ENCODE measurements at regions not wholly inside any gene's neighbourhood (a gene's known extent, or its start where the extent isn't known, plus 50 kb on each side); places are given as distances from the start of the nearest gene placed in this dataset.
"Not testable (repeated sequence)": the region's sequence is repeated elsewhere in the genome, so short reads cannot be mapped to it uniquely, and the experiment has no call there.

DNA sequence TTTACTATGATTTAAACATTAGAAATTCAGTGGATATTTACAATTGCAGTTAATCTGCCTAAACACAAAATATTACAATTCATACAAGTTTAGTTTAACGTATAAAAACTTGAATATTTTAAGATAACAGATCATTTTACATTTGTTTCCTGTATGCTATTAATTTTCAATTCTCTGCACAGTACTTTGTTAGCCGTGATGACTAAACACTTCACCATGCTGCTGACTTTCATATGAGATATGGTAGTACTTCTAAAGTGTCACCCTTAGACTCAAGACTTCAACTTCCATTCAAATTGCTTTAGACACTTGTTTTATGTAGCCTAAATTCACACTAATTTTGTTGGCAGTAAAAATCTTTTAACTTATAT, 1646.4 kb upstream of the ADGRL3 start:
- intact Hi-C loops (cut with DNase I; ENCODE audit: low total_unique reads): no loop called here
- Histone ChIP-seq H3K27ac (no peak overlapping the region), H3K27me3 (no peaks in the 10 kb centered on the region), H3K4me1 (no peaks in the 10 kb centered on the region), H3K4me3 (peak overlapping the region in 1 of 4 donors; percentile 16), H3K36me3 (no peaks in the 10 kb centered on the region), H3K9me3 (no peaks in the 10 kb centered on the region)
- WGBS, 5 donors: 33 to 54% (median 42%) methylated on average over 2 of the region's 2 CpGs
- TF ChIP-seq CTCF (IDR thresholded peaks at IDR 0.05) (no peak), POLR2AphosphoS5 (IDR thresholded peaks at IDR 0.05) (no peak), POLR2A (IDR thresholded peaks at IDR 0.05) (no peak), EP300 (IDR thresholded peaks at IDR 0.05) (no peak)
- DNase-seq: no peak

DNA sequence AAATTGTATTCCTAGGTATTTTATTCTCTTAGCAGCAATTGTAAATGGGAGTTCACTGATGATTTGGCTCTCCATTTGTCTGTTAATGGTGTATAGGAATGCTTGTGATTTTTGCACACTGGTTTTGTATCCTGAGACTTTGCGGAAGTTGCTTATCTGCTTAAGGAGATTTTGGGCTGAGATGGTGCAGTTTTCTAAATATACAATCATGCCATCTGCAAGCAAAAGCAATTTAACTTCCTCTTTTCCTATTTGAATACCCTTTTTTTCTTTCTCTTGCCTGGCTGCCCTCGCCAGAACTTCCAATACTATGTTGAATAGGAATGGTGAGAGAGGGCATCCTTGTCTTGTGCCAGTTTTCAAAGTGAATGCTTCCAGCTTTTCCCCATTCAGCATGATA, 1643.9 kb upstream of the ADGRL3 start:
- 70 to 80% (median 76%) methylated on average over 2 of the region's 2 CpGs for WGBS, 5 donors
- H3K36me3 ChIP-seq; H3K4me1 ChIP-seq; H3K27me3 ChIP-seq; H3K4me3 ChIP-seq; DNase-seq; intact Hi-C loops (cut with DNase I; ENCODE audit: low total_unique reads); H3K27ac ChIP-seq; H3K9me3 ChIP-seq: not testable (repeated sequence)

DNA sequence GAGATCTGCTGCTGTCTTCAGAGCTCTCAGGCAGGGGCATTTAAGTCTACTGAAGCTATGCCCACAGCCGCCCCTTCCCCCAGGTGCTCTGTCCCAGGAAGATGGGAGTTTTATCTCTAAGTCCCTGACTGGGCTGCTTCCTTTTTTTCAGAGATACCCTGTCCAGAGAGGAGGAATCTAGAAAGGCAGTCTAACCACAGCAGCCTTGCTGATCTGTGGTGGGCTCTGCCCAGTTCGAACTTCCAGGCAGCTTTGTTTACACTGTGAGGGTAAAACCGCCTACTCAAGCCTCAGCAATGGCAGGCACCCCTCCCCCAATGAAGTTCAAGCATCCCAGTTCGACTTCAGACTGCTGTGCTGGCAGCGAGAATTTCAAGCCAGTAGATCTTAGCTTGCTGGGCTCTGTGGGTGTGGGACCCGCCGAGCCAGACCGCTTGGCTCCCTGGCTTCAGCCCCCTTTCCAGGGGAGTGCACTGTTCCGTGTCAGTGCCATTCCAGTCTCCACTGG, 1639.9 kb upstream of the ADGRL3 start:
- H3K4me1 ChIP-seq; H3K9me3 ChIP-seq; intact Hi-C loops (cut with DNase I; ENCODE audit: low total_unique reads); H3K27ac ChIP-seq; H3K4me3 ChIP-seq; H3K27me3 ChIP-seq; DNase-seq; H3K36me3 ChIP-seq: not testable (repeated sequence)
- WGBS, 5 donors: 51 to 66% (median 56%) methylated on average over 2 to 9 of the region's 9 CpGs

DNA sequence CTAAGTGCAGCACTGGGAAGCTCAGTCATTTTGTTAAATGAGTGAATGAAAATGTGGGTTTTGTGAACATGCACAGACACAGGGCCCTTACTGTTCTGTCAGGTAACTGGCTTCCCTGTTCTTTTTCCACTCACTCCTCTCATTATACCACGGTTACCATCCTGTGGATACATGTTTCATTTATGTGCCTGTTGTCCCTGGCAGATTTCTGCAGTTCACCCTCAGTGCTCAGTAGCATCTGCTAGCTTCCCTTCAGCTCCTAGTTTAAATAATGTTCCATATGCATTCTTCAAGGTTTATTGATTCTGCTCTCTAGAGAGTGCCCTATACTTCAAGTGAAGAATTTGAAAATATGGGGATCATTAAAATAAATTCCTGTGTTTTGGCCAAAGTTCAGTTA, 1634.3 kb upstream of the ADGRL3 start:
- H3K9me3 ChIP-seq: no peaks in the 10 kb centered on the region
- no peak overlapping the region for H3K4me3 ChIP-seq
- WGBS, 5 donors: 68 to 94% (median 71%) methylated on average over 1 of the region's 1 CpG
- H3K27ac ChIP-seq: no peak overlapping the region
- H3K4me1 ChIP-seq: no peaks in the 10 kb centered on the region
- DNase-seq: no peak
- intact Hi-C loops (cut with DNase I; ENCODE audit: low total_unique reads): no loop called here
- no peaks in the 10 kb centered on the region for H3K27me3 ChIP-seq
- TF ChIP-seq CTCF (IDR thresholded peaks at IDR 0.05): no peak
- no peak for TF ChIP-seq POLR2AphosphoS5 (IDR thresholded peaks at IDR 0.05)
- TF ChIP-seq POLR2A (IDR thresholded peaks at IDR 0.05): no peak
- TF ChIP-seq EP300 (IDR thresholded peaks at IDR 0.05): no peak
- H3K36me3 ChIP-seq: no peaks in the 10 kb centered on the region

- Histone ChIP-seq H3K4me1 (no peaks in the 10 kb centered on the region), H3K36me3 (no peaks in the 10 kb centered on the region), H3K9me3 (no peaks in the 10 kb centered on the region), H3K27me3 (no peaks in the 10 kb centered on the region), H3K27ac (no peak overlapping the region), H3K4me3 (no peak overlapping the region)
- TF ChIP-seq POLR2A (IDR thresholded peaks at IDR 0.05): no peak
- no peak for TF ChIP-seq EP300 (IDR thresholded peaks at IDR 0.05)
- TF ChIP-seq POLR2AphosphoS5 (IDR thresholded peaks at IDR 0.05): no peak
- TF ChIP-seq CTCF (IDR thresholded peaks at IDR 0.05): no peak
- WGBS, 5 donors: 45 to 60% (median 55%) methylated on average over 2 of the region's 2 CpGs
- DNase-seq: no peak
- intact Hi-C loops (cut with DNase I; ENCODE audit: low total_unique reads): no loop called here
Measured at GRCh38 chr4:59570860-59571476, 1629.2 kb upstream of the ADGRL3 start.
